ENCODE measurements at regions not wholly inside any gene's neighbourhood (a gene's known extent, or its start where the extent isn't known, plus 50 kb on each side); places are given as distances from the start of the nearest gene placed in this dataset.

- TF ChIP-seq TAF1 (IDR thresholded peaks at IDR 0.05; ENCODE audit: borderline replicate concordance, insufficient read depth, low read length) (no peak), POLR2AphosphoS5 (IDR thresholded peaks at IDR 0.05; ENCODE audit: low read depth, low read length) (no peak), FOXP2 (optimal IDR thresholded peaks at IDR 0.05; ENCODE audit: borderline replicate concordance, extremely low read depth, extremely low read length, insufficient read depth) (no peak)
These were observed 123.0 kb upstream of the MTAP start for GRCh38 chr9:21679432-21679831.

- TF ChIP-seq TAF1 (IDR thresholded peaks at IDR 0.05; ENCODE audit: borderline replicate concordance, insufficient read depth, low read length) = no peak
These were observed 121.8 kb upstream of the MTAP start for GRCh38 chr9:21680590-21680989.

- TF ChIP-seq TAF1 (IDR thresholded peaks at IDR 0.05; ENCODE audit: borderline replicate concordance, insufficient read depth, low read length) (no peak), POLR2AphosphoS5 (IDR thresholded peaks at IDR 0.05; ENCODE audit: low read depth, low read length) (no peak), REST (IDR thresholded peaks at IDR 0.05; ENCODE audit: insufficient read depth in 1 of 2, low read depth in 2 of 2, low read length in 2 of 2) (no peak), FOXP2 (optimal IDR thresholded peaks at IDR 0.05; ENCODE audit: borderline replicate concordance, extremely low read depth, extremely low read length, insufficient read depth) (no peak), SIN3A (IDR thresholded peaks at IDR 0.05; ENCODE audit: borderline replicate concordance, insufficient read depth, low read length) (no peak)
These were observed 120.8 kb upstream of the MTAP start for GRCh38 chr9:21681641-21682040.

GRCh38 chr9:21682381-21682780, 120.1 kb upstream of the MTAP start:
- TF ChIP-seq FOXP2 (optimal IDR thresholded peaks at IDR 0.05; ENCODE audit: borderline replicate concordance, extremely low read depth, extremely low read length, insufficient read depth) (no peak), TAF1 (IDR thresholded peaks at IDR 0.05; ENCODE audit: borderline replicate concordance, insufficient read depth, low read length) (no peak)

- TF ChIP-seq TAF1 (IDR thresholded peaks at IDR 0.05; ENCODE audit: borderline replicate concordance, insufficient read depth, low read length) = no peak
- no peak for TF ChIP-seq POLR2AphosphoS5 (IDR thresholded peaks at IDR 0.05; ENCODE audit: low read depth, low read length)
- TF ChIP-seq REST (IDR thresholded peaks at IDR 0.05; ENCODE audit: insufficient read depth in 1 of 2, low read depth in 2 of 2, low read length in 2 of 2) = no peak
- no peak for TF ChIP-seq SIN3A (IDR thresholded peaks at IDR 0.05; ENCODE audit: borderline replicate concordance, insufficient read depth, low read length)
- TF ChIP-seq FOXP2 (optimal IDR thresholded peaks at IDR 0.05; ENCODE audit: borderline replicate concordance, extremely low read depth, extremely low read length, insufficient read depth) = no peak
These were observed 119.5 kb upstream of the MTAP start for GRCh38 chr9:21682981-21683380.

- no peak for TF ChIP-seq SIN3A (IDR thresholded peaks at IDR 0.05; ENCODE audit: borderline replicate concordance, insufficient read depth, low read length)
- TF ChIP-seq REST (IDR thresholded peaks at IDR 0.05; ENCODE audit: insufficient read depth in 1 of 2, low read depth in 2 of 2, low read length in 2 of 2) = no peak
- TF ChIP-seq TAF1 (IDR thresholded peaks at IDR 0.05; ENCODE audit: borderline replicate concordance, insufficient read depth, low read length) = no peak
- no peak for TF ChIP-seq POLR2AphosphoS5 (IDR thresholded peaks at IDR 0.05; ENCODE audit: low read depth, low read length)
- no peak for TF ChIP-seq FOXP2 (optimal IDR thresholded peaks at IDR 0.05; ENCODE audit: borderline replicate concordance, extremely low read depth, extremely low read length, insufficient read depth)
These were observed 118.8 kb upstream of the MTAP start for GRCh38 chr9:21683484-21684175.
